Panc1 (cell line): ENCODE measurements at regions not wholly inside any gene's neighbourhood (a gene's known extent, or its start where the extent isn't known, plus 50 kb on each side); places are given as distances from the start of the nearest gene placed in this dataset.

ENCODE experiments used
- ATAC-seq: fragments of 200-7000 bp; cut with Tn5 transposase; 2 replicates; pipeline ENCODE4 v1.9.1; 2020; ENCODE audit warnings: mild to moderate bottlenecking, moderate library complexity
- BruUV-seq: library from RNA; stranded (reverse); fragments of 400-500 nt; replicated peaks from 2 replicates; lab custom pipeline; 2021; lab: Mats Ljungman, UMichigan
- CTCF ChIA-PET: fragments of 300-600 bp; sonication (Branson Sonifier 250); formaldehyde crosslinking; loops from one replicate; lab custom pipeline; 2022; ENCODE audit warnings: antibody characterized with exemption; lab: Charles Lee
- POLR2A ChIA-PET: fragments of 300-600 bp; sonication (Branson Sonifier 250); formaldehyde crosslinking; loops from one replicate; lab custom pipeline; 2022; ENCODE audit warnings: antibody characterized with exemption; lab: Charles Lee
- DNase-seq: peaks from one replicate; pipeline ENCODE4 v3.0.0-alpha.2; 2010; ENCODE audit warnings: low read depth, low spot score
- H3K27ac ChIP-seq: 2 replicates; pipeline ENCODE4 v1.5.1; 2011; ENCODE audit warnings: mild to moderate bottlenecking, low read length, inconsistent platforms
- H3K27me3 ChIP-seq: fragments of 200-500 bp; sonication (Bioruptor generic); 2 replicates; pipeline ENCODE4 v1.6.0; 2014; ENCODE audit warnings: low read length, inconsistent platforms; ENCODE audit not compliant: control insufficient read depth, insufficient read depth
- H3K36me3 ChIP-seq: fragments of 200-500 bp; sonication (Bioruptor generic); 2 replicates; pipeline ENCODE4 v1.5.1; 2014; ENCODE audit warnings: inconsistent platforms, mild to moderate bottlenecking, low read length, moderate library complexity; ENCODE audit not compliant: control insufficient read depth, insufficient read depth
- H3K4me1 ChIP-seq: 2 replicates; pipeline ENCODE4 v1.5.1; 2011; ENCODE audit warnings: inconsistent platforms, mild to moderate bottlenecking, low read length, moderate library complexity; ENCODE audit not compliant: control insufficient read depth, insufficient read depth
- H3K4me3 ChIP-seq, 2 experiments: 2 replicates each; pipeline ENCODE4 v1.5.1; 2011 to 2012; ENCODE audit warnings: low read depth in 2 of 2, low read length in 2 of 2, mild to moderate bottlenecking in 2 of 2, inconsistent platforms in 1 of 2, moderate library complexity in 1 of 2
- H3K9me3 ChIP-seq: fragments of 200-500 bp; sonication (Bioruptor generic); 2 replicates; pipeline ENCODE4 v1.5.1; 2014; ENCODE audit warnings: low read depth, mild to moderate bottlenecking, inconsistent platforms, low read length, moderate library complexity; ENCODE audit not compliant: control insufficient read depth, insufficient read depth
- CTCF ChIP-seq: fragments of 450-650 bp; IDR thresholded peaks from 2 replicates; pipeline ENCODE4 v1.5.1; 2017; ENCODE audit warnings: mild to moderate bottlenecking
- POLR2AphosphoS5 ChIP-seq: IDR thresholded peaks from 2 replicates; pipeline ENCODE4 v1.6.1; 2012; ENCODE audit warnings: mild to moderate bottlenecking, low read depth, low read length, moderate library complexity
- REST ChIP-seq, 2 experiments: IDR thresholded peaks; 2 replicates each; pipeline ENCODE4 v1.6.1; 2011 to 2012; ENCODE audit warnings: low read depth in 2 of 2, control low read depth in 1 of 2, low read length in 1 of 2, mild to moderate bottlenecking in 1 of 2, moderate library complexity in 1 of 2; ENCODE audit not compliant: insufficient read depth in 1 of 2
- SIN3A ChIP-seq: IDR thresholded peaks from 2 replicates; pipeline ENCODE4 v1.6.1; 2012; ENCODE audit warnings: low read depth, mild to moderate bottlenecking, low read length, moderate library complexity, borderline replicate concordance; ENCODE audit not compliant: insufficient read depth
- TCF7L2 ChIP-seq: IDR thresholded peaks from 2 replicates; pipeline ENCODE4 v1.6.1; 2011; ENCODE audit warnings: mild to moderate bottlenecking, low read depth, low read length, inconsistent platforms
- in situ Hi-C: cut with HindIII; loops from 2 replicates; pipeline ENCODE4 v1.10.0; 2016; ENCODE audit warnings: low sequenced_read_pairs, low pct_unique_long_range_greater_than_20kb
- intact Hi-C: fragments of 100-400 bp; cut with micrococcal nuclease; formaldehyde crosslinking; loops from one replicate; pipeline ENCODE4 v1.10.0; 2022; ENCODE audit not compliant: unreplicated experiment

- DNase-seq: no peak
- no peak for ATAC-seq
- POLR2A ChIA-PET: no interaction called here
- Histone ChIP-seq H3K4me1 (no peaks in the 10 kb centered on the region), H3K27me3 (peaks cover 4% of the 10 kb centered on the region), H3K36me3 (no peaks in the 10 kb centered on the region), H3K27ac (no peak overlapping the region), H3K9me3 (no peaks in the 10 kb centered on the region), H3K4me3 (no peak overlapping the region)
- CTCF ChIA-PET: no interaction called here
- in situ Hi-C loops: no loop called here
- no peak for TF ChIP-seq CTCF
- TF ChIP-seq TCF7L2: no peak
- no peak for TF ChIP-seq SIN3A
- no peak for TF ChIP-seq POLR2AphosphoS5
- TF ChIP-seq REST (IDR thresholded peaks at IDR 0.05; ENCODE audit: insufficient read depth in 1 of 2, low read depth in 2 of 2, low read length in 1 of 2): no peak
- BruUV-seq: no TSS peak
- intact Hi-C loops: no loop called here
These were observed 102.5 kb upstream of the SPACA1 start for GRCh38 chr6:87945181-87945580.

- H3K27ac ChIP-seq: no peak overlapping the region
- BruUV-seq: no TSS peak
- H3K9me3 ChIP-seq: no peaks in the 10 kb centered on the region
- no peaks in the 10 kb centered on the region for H3K36me3 ChIP-seq
- POLR2A ChIA-PET: no interaction called here
- DNase-seq (peak; percentile 32), ATAC-seq (peak; percentile 76; the same call in 1 of the 2 replicates)
- TF ChIP-seq TCF7L2: no peak
- no peak for TF ChIP-seq SIN3A
- no peak for TF ChIP-seq CTCF
- TF ChIP-seq POLR2AphosphoS5: no peak
- no peak for TF ChIP-seq REST (IDR thresholded peaks at IDR 0.05; ENCODE audit: insufficient read depth in 1 of 2, low read depth in 2 of 2, low read length in 1 of 2)
- CTCF ChIA-PET: no interaction called here
- peaks cover 4% of the 10 kb centered on the region for H3K27me3 ChIP-seq
- in situ Hi-C loops: no loop called here
- no peaks in the 10 kb centered on the region for H3K4me1 ChIP-seq
- no peak overlapping the region for H3K4me3 ChIP-seq
- intact Hi-C loops: no loop called here
These were observed 103.1 kb upstream of the SPACA1 start for GRCh38 chr6:87944541-87944954.
